Left kidney (tissue), 1 donor: ENCODE measurements at regions not wholly inside any gene's neighbourhood (a gene's known extent, or its start where the extent isn't known, plus 50 kb on each side); places are given as distances from the start of the nearest gene placed in this dataset.

ENCODE experiments used
- DNase-seq: peaks from one replicate; pipeline ENCODE4 v3.0.0-alpha.2; 2013

GRCh38 chr7:15751191-15751701 is 64.8 kb upstream of the MEOX2 start:
- no peak for DNase-seq

- no peak for DNase-seq
These were observed 64.2 kb upstream of the MEOX2 start for GRCh38 chr7:15750727-15751126.

GRCh38 chr7:15749631-15750030 is 63.1 kb upstream of the MEOX2 start:
- no peak for DNase-seq

GRCh38 chr7:15747712-15748111 is 61.2 kb upstream of the MEOX2 start:
- DNase-seq = no peak

GRCh38 chr7:15747301-15747700 is 60.8 kb upstream of the MEOX2 start:
- DNase-seq = no peak

GRCh38 chr7:15743926-15744480 is 57.5 kb upstream of the MEOX2 start:
- no peak for DNase-seq

GRCh38 chr7:15737601-15738000 is 51.1 kb upstream of the MEOX2 start:
- DNase-seq = no peak
